Testis (tissue), 2 donors: ENCODE measurements at regions not wholly inside any gene's neighbourhood (a gene's known extent, or its start where the extent isn't known, plus 50 kb on each side); places are given as distances from the start of the nearest gene placed in this dataset.

ENCODE experiments used
- POLR2A ChIP-seq: fragments of 450-650 bp; IDR thresholded peaks from one replicate; pipeline ENCODE4 v1.6.1; 2017; ENCODE audit warnings: antibody characterized with exemption, mild to moderate bottlenecking, moderate library complexity
- TF ChIP-seq, protein P1 (sequence below), 3 experiments: fragments of 450-650 bp in 2 of 3; fragments of 200-600 bp in 1 of 3; sonication (generic) in 1 of 3; IDR thresholded peaks; one replicate each; pipeline ENCODE4 v1.5.1; 2016 to 2019; ENCODE audit warnings: antibody characterized with exemption in 3 of 3, mild to moderate bottlenecking in 2 of 3, moderate library complexity in 1 of 3

DNA sequence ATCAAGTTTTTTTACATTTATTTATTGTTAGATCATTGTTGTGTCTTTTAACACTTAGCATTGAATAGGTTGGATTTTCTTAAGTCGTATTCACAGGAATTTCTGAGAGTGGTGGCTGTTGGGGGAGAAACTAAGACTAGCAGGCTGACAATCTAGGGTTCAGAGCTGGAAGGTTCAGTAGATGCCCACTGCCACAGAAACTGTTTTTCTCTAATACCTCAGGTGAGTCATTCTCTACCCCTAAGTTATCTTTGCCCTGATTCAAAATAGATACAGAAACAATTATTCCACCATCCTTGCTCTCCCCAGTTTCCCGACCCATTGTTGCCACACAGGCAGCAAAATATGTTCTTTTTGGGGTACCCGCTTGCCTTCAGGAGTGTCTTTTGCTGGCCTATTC is 870.8 kb upstream of the ID2 start:
- TF ChIP-seq, protein P1, sequence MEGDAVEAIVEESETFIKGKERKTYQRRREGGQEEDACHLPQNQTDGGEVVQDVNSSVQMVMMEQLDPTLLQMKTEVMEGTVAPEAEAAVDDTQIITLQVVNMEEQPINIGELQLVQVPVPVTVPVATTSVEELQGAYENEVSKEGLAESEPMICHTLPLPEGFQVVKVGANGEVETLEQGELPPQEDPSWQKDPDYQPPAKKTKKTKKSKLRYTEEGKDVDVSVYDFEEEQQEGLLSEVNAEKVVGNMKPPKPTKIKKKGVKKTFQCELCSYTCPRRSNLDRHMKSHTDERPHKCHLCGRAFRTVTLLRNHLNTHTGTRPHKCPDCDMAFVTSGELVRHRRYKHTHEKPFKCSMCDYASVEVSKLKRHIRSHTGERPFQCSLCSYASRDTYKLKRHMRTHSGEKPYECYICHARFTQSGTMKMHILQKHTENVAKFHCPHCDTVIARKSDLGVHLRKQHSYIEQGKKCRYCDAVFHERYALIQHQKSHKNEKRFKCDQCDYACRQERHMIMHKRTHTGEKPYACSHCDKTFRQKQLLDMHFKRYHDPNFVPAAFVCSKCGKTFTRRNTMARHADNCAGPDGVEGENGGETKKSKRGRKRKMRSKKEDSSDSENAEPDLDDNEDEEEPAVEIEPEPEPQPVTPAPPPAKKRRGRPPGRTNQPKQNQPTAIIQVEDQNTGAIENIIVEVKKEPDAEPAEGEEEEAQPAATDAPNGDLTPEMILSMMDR (IDR thresholded peaks at IDR 0.05), result no peak
- no peak for TF ChIP-seq POLR2A
